ENCODE measurements at regions not wholly inside any gene's neighbourhood (a gene's known extent, or its start where the extent isn't known, plus 50 kb on each side); places are given as distances from the start of the nearest gene placed in this dataset.
A peak's percentile ranks its signal among the peaks of the same experiment; 100 is the strongest.

DNA sequence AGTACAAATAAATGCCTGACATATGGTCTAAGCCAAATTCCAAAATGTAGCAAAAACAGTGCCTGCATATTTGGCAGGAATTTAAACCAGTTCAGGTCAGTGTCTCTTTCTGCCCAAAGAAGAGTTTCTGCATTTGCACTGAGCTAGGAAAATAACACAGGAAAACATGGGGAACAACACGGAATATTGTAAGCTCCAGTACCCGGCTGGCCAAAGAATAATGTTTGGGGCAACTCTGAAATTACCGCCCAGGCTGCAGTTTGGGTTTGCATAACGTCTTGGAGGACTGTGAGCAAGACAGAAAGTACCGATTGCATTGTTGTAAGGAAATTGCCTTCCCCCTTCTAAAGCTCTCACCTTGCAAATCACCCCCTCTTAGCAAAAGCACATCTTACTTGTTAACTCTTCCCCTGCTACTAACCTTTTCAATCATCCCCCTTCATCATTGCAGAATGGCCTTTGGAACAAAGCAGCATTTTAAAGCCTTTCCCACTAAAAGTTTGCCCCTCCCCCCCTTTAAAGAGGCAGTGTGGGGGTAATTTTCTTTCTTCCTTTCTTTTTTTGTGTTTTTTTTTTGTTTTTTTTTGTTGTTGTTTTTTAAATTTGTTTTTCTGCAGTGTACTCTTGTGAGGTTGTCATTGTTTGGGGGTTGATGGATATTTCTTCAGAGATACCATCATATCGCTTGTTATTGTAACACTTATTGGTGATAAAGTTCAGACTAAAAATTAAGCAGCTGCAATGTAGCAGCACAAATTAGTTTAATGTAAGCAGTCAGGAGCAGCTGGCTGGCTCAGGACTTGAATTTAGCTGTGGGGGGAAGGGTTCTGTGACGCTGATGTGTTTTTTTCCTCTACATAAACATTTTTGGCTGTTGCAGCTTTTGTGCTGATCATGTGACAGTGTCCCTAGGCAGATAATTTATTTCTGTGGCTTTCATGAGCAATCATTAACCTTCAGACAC is 100.0 kb upstream of the CITED2 start (continued):
- TF ChIP-seq ZBTB8A (IDR thresholded peaks at IDR 0.05; ENCODE audit: partially characterized antibody) (no peak), PTTG1 (tag; IDR thresholded peaks at IDR 0.05; ENCODE audit: low read depth) (no peak), SNIP1 (IDR thresholded peaks at IDR 0.05; ENCODE audit: low read depth) (peak; percentile 50; the same call in 1 of the 2 replicates), RAD21 (CRISPR knock-in tag; conservative IDR thresholded peaks at IDR 0.05 in 1 of 2, IDR thresholded peaks at IDR 0.05 in 1 of 2) (0 out of 4 replicates have a peak, but pooled peaks have one; percentile 2 to 13), HDAC8 (tag; IDR thresholded peaks at IDR 0.05) (no peak), TCF3 (CRISPR knock-in tag; IDR thresholded peaks at IDR 0.05) (no peak), ARNT (IDR thresholded peaks at IDR 0.05) (peak; percentile 22 to 68; a peak in 1 of 4 replicates), HDAC3 (IDR thresholded peaks at IDR 0.05; ENCODE audit: borderline replicate concordance, partially characterized antibody) (no peak), SP2 (IDR thresholded peaks at IDR 0.05; ENCODE audit: extremely low read depth, low read depth, low read length, poor library complexity, severe bottlenecking) (no peak), KLF13 (tag; IDR thresholded peaks at IDR 0.05; ENCODE audit: borderline replicate concordance, low read depth) (no peak), MBD2 (IDR thresholded peaks at IDR 0.05; ENCODE audit: borderline replicate concordance, low read depth) (no peak), EWSR1 (IDR thresholded peaks at IDR 0.05; ENCODE audit: borderline replicate concordance, low read depth, partially characterized antibody) (no peak), TCF7 (IDR thresholded peaks at IDR 0.05; ENCODE audit: borderline replicate concordance) (no peak), NFE2 (IDR thresholded peaks at IDR 0.05; ENCODE audit: low read depth) (no peak), PTBP1 (IDR thresholded peaks at IDR 0.05; ENCODE audit: low read depth, low read length) (no peak), E2F6 (IDR thresholded peaks at IDR 0.05; ENCODE audit: borderline replicate concordance in 1 of 2, extremely low read depth in 1 of 2, insufficient read depth in 1 of 2, insufficient read length in 1 of 2, low read depth in 1 of 2, low read length in 1 of 2, poor library complexity in 1 of 2, severe bottlenecking in 1 of 2) (no peak), NFRKB (IDR thresholded peaks at IDR 0.05; ENCODE audit: low read depth) (peak; percentile 90), STAT5B (CRISPR knock-in tag; IDR thresholded peaks at IDR 0.05) (no peak), POLR2H (tag; IDR thresholded peaks at IDR 0.05; ENCODE audit: low read depth) (no peak), MCM2 (IDR thresholded peaks at IDR 0.05; ENCODE audit: low read depth) (no peak)
- TF ChIP-seq, protein P1, sequence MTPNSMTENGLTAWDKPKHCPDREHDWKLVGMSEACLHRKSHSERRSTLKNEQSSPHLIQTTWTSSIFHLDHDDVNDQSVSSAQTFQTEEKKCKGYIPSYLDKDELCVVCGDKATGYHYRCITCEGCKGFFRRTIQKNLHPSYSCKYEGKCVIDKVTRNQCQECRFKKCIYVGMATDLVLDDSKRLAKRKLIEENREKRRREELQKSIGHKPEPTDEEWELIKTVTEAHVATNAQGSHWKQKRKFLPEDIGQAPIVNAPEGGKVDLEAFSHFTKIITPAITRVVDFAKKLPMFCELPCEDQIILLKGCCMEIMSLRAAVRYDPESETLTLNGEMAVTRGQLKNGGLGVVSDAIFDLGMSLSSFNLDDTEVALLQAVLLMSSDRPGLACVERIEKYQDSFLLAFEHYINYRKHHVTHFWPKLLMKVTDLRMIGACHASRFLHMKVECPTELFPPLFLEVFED (CRISPR knock-in tag; conservative IDR thresholded peaks at IDR 0.05): no peak
- TF ChIP-seq, protein P2, sequence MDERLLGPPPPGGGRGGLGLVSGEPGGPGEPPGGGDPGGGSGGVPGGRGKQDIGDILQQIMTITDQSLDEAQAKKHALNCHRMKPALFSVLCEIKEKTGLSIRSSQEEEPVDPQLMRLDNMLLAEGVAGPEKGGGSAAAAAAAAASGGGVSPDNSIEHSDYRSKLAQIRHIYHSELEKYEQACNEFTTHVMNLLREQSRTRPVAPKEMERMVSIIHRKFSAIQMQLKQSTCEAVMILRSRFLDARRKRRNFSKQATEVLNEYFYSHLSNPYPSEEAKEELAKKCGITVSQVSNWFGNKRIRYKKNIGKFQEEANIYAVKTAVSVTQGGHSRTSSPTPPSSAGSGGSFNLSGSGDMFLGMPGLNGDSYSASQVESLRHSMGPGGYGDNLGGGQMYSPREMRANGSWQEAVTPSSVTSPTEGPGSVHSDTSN (CRISPR knock-in tag; IDR thresholded peaks at IDR 0.05; ENCODE audit: low read depth): no peak
- TF ChIP-seq, protein P2 (tag; conservative IDR thresholded peaks at IDR 0.05; ENCODE audit: low read depth): peak; percentile 78

All from K562 (cell line).